ENCODE measurements at regions not wholly inside any gene's neighbourhood (a gene's known extent, or its start where the extent isn't known, plus 50 kb on each side); places are given as distances from the start of the nearest gene placed in this dataset.

DNA sequence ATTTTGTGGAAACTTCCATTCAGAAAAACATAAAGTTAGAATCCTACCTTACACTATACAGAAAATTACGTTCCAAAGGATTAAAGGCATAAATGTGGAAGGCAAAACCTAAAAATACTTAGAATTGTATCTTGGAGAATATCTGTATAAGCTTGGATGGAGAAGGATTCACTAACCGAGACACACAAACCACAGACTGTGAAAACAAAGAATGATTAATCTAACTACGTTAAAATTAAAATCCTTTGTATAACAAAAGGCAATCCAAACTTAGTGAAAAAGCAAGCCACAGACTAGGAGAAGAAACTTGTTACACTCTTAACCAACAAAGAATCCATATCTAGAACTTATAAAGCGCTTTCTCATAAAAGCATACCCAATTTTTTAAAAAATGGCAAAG, 678.8 kb downstream of the INHBA start:
- Histone ChIP-seq H2AFZ (ENCODE audit: low read length) (no peak overlapping the region), H3K4me3 (ENCODE audit: extremely low read depth in 1 of 4, insufficient read depth in 2 of 4, low read depth in 3 of 4, low read length in 4 of 4) (no peak overlapping the region), H3K79me2 (ENCODE audit: control insufficient read depth in 1 of 2, insufficient read depth in 2 of 2, low read length in 2 of 2) (no peaks in the 10 kb centered on the region), H3K36me3 (ENCODE audit: control insufficient read depth in 2 of 4, insufficient read depth in 4 of 4, low read length in 3 of 4) (no peaks in the 10 kb centered on the region), H3K27me3 (replicated peaks in 1 of 4; ENCODE audit: control insufficient read depth in 3 of 4, extremely low read depth in 1 of 4, insufficient read depth in 3 of 4, low read length in 3 of 4) (no peaks in the 10 kb centered on the region), H3K18ac (ENCODE audit: extremely low read depth, low read length) (no peak overlapping the region), H3K14ac (ENCODE audit: insufficient read length) (no peak overlapping the region), H3K4me1 (replicated peaks in 1 of 4; ENCODE audit: control insufficient read depth in 3 of 4, insufficient read depth in 4 of 4, low read length in 3 of 4) (no peaks in the 10 kb centered on the region), H3K23me2 (ENCODE audit: low read depth, low read length) (no peaks in the 10 kb centered on the region), H4K20me1 (replicated peaks in 1 of 2; ENCODE audit: control insufficient read depth in 1 of 2, insufficient read depth in 2 of 2, low read length in 2 of 2) (peaks cover 0 to 1% of the 10 kb centered on the region in 2 experiments), H2BK12ac (ENCODE audit: low read depth, low read length) (no peak overlapping the region), H2BK20ac (ENCODE audit: low read length) (no peak overlapping the region), H4K91ac (replicated peaks; ENCODE audit: insufficient read length, low read length) (no peak overlapping the region), H3K79me1 (ENCODE audit: low read depth, low read length) (no peaks in the 10 kb centered on the region), H2BK5ac (ENCODE audit: low read depth, low read length) (no peak overlapping the region), H3K4me2 (ENCODE audit: insufficient read depth in 1 of 2, low read depth in 2 of 2, low read length in 2 of 2) (no peak overlapping the region), H3K9ac (replicated peaks in 1 of 4; ENCODE audit: extremely low read depth in 1 of 4, low read depth in 3 of 4, low read length in 3 of 4) (no peak overlapping the region), H3K27ac (ENCODE audit: low read depth, low read length) (no peak overlapping the region), H4K8ac (ENCODE audit: extremely low read depth, insufficient read depth, low read length) (no peak overlapping the region), H3K9me3 (ENCODE audit: insufficient read depth in 2 of 2, low read depth in 1 of 2, low read length in 1 of 2) (no peaks in the 10 kb centered on the region), H3K23ac (ENCODE audit: insufficient read length) (no peak overlapping the region), H2BK15ac (ENCODE audit: low read length) (no peak overlapping the region), H3K4ac (replicated peaks; ENCODE audit: insufficient read length, low read depth, low read length) (no peak overlapping the region), H3K56ac (replicated peaks; ENCODE audit: insufficient read length, low read depth, low read length) (no peak overlapping the region), H4K5ac (ENCODE audit: insufficient read length, low read depth, low read length) (no peak overlapping the region), H2BK120ac (replicated peaks; ENCODE audit: low read depth, low read length) (no peak overlapping the region), H2AK5ac (ENCODE audit: low read depth, low read length) (no peak overlapping the region)
- ChIA-PET POLR2A (ENCODE audit: partially characterized antibody) (no interaction called here), CTCF (ENCODE audit: partially characterized antibody) (interaction anchor here (3.0 kb wide), 1 partner anchor 12 kb away, joined by 9 read pairs; no protein-coding TSS in a partner anchor)
- 91% methylated on average over 4 of the region's 4 CpGs; no CpG with 5 or more reads in 1 of the 2 experiments for WGBS, 2 experiments (ENCODE audit: extremely low coverage in 1 of 2, insufficient coverage in 1 of 2, insufficient read length in 1 of 2, insufficient replicate concordance in 2 of 2, low coverage in 1 of 2, low lambda C conversion rate in 2 of 2, missing lambda C conversion rate in 1 of 2)
- no peak for DNase-seq (ENCODE audit: low read depth in 1 of 2, low spot score in 2 of 2)
- FAIRE-seq, result no peak
- TF ChIP-seq FOSL1 (IDR thresholded peaks at IDR 0.05; ENCODE audit: insufficient read depth, low read depth, low read length) (no peak), BCL11A (IDR thresholded peaks at IDR 0.05; ENCODE audit: low read depth in 2 of 2, low read length in 2 of 2) (no peak), HDAC6 (IDR thresholded peaks at IDR 0.05; ENCODE audit: low read depth, low read length) (no peak), EP300 (IDR thresholded peaks at IDR 0.05; ENCODE audit: borderline replicate concordance in 1 of 2, low read depth in 2 of 2, low read length in 2 of 2) (no peak), GTF2F1 (IDR thresholded peaks at IDR 0.05; ENCODE audit: borderline replicate concordance, low read depth, low read length) (no peak), RNF2 (IDR thresholded peaks at IDR 0.05; ENCODE audit: borderline replicate concordance, low read depth, low read length, missing control alignments, poor library complexity, severe bottlenecking) (no peak), HDAC2 (IDR thresholded peaks at IDR 0.05; ENCODE audit: borderline replicate concordance in 1 of 2, low read depth in 2 of 2, low read length in 2 of 2) (no peak), EGR1 (IDR thresholded peaks at IDR 0.05; ENCODE audit: borderline replicate concordance, low read depth, low read length) (no peak), ZNF274 (IDR thresholded peaks at IDR 0.05; ENCODE audit: borderline replicate concordance, extremely low read depth, low read length) (no peak), PHF8 (conservative IDR thresholded peaks at IDR 0.05; ENCODE audit: low read depth, low read length) (no peak), TCF12 (IDR thresholded peaks at IDR 0.05; ENCODE audit: low read depth, low read length) (no peak)
- TF ChIP-seq, protein P1, sequence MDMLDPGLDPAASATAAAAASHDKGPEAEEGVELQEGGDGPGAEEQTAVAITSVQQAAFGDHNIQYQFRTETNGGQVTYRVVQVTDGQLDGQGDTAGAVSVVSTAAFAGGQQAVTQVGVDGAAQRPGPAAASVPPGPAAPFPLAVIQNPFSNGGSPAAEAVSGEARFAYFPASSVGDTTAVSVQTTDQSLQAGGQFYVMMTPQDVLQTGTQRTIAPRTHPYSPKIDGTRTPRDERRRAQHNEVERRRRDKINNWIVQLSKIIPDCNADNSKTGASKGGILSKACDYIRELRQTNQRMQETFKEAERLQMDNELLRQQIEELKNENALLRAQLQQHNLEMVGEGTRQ (IDR thresholded peaks at IDR 0.05; ENCODE audit: low read length), result no peak
